ENCODE measurements at regions not wholly inside any gene's neighbourhood (a gene's known extent, or its start where the extent isn't known, plus 50 kb on each side); places are given as distances from the start of the nearest gene placed in this dataset.

- ChIA-PET CTCF (no interaction called here), POLR2A (no interaction called here)
- no TSS peak for BruUV-seq (replicated peaks)
These were observed 287.1 kb upstream of the DYNLRB2 start for GRCh38 chr16:80253741-80254140.

More at GRCh38 chr16:80253741-80254140, 287.1 kb upstream of the DYNLRB2 start:
- TF ChIP-seq CTCF (IDR thresholded peaks at IDR 0.05; ENCODE audit: extremely low read depth in 1 of 2, insufficient read depth in 1 of 2, low read depth in 1 of 2, low read length in 2 of 2) (no peak), POLR2A (IDR thresholded peaks at IDR 0.05; ENCODE audit: low read depth, low read length) (no peak), EZH2 (IDR thresholded peaks at IDR 0.05; ENCODE audit: borderline replicate concordance, low read depth, low read length, severe bottlenecking) (no peak), MYC (IDR thresholded peaks at IDR 0.05; ENCODE audit: low read depth, low read length) (no peak), FOS (IDR thresholded peaks at IDR 0.05; ENCODE audit: borderline replicate concordance, insufficient read depth, low read length) (no peak), JUN (IDR thresholded peaks at IDR 0.05; ENCODE audit: borderline replicate concordance, insufficient read depth, insufficient read length, low read depth) (no peak), MAX (IDR thresholded peaks at IDR 0.05; ENCODE audit: insufficient read depth, insufficient read length) (no peak), POLR2AphosphoS5 (IDR thresholded peaks at IDR 0.05; ENCODE audit: insufficient read depth, low read depth, low read length) (no peak), GATA2 (IDR thresholded peaks at IDR 0.05; ENCODE audit: insufficient read depth, insufficient read length, low read depth, low read length) (no peak)
- Histone ChIP-seq H3K9me3 (replicated peaks; ENCODE audit: control insufficient read depth, insufficient read depth, low read length) (no peaks in the 10 kb centered on the region), H3K4me3 (replicated peaks in 1 of 3; ENCODE audit: insufficient read depth in 1 of 3, low read depth in 1 of 3, low read length in 3 of 3) (no peak overlapping the region), H2AFZ (ENCODE audit: low read depth, low read length) (no peak overlapping the region), H3K9me1 (replicated peaks; ENCODE audit: control insufficient read depth, extremely low read depth, insufficient read depth, low read length) (no peaks in the 10 kb centered on the region), H3K4me2 (ENCODE audit: insufficient read depth, low read length) (no peak overlapping the region), H3K9ac (replicated peaks; ENCODE audit: extremely low read depth, insufficient read depth, low read length) (no peak overlapping the region), H3K36me3 (ENCODE audit: control insufficient read depth in 2 of 2, extremely low read depth in 1 of 2, insufficient read depth in 2 of 2, low read length in 2 of 2) (no peaks in the 10 kb centered on the region), H4K20me1 (replicated peaks; ENCODE audit: control insufficient read depth, extremely low read depth, insufficient read depth, low read length) (no peaks in the 10 kb centered on the region), H3K4me1 (ENCODE audit: control insufficient read depth, extremely low read depth, insufficient read depth, low read length) (no peaks in the 10 kb centered on the region), H3K27me3 (ENCODE audit: control insufficient read depth in 2 of 2, insufficient read depth in 2 of 2, low read length in 2 of 2) (no peaks in the 10 kb centered on the region), H3K79me2 (ENCODE audit: control insufficient read depth, insufficient read depth, low read length) (no peaks in the 10 kb centered on the region), H3K27ac (ENCODE audit: insufficient read depth, low read depth, low read length) (no peak overlapping the region)
- no peak for DNase-seq (ENCODE audit: low read depth, low spot score)
- intact Hi-C loops (cut with micrococcal nuclease) (no loop called here), dilution Hi-C loops (cut with MboI; ENCODE audit: extremely low pct_ligation_motif_present, low sequenced_read_pairs) (no loop called here)
- no peak for FAIRE-seq

Data from endothelial cell of umbilical vein (primary cell).